Stimulated activated CD4-positive, alpha-beta T cell treated with anti-CD3 and anti-CD28 coated beads, Interleukin-1b, Interleukin-23, amount 100 ng/mL, for 1 hour (primary cell): ENCODE measurements at regions not wholly inside any gene's neighbourhood (a gene's known extent, or its start where the extent isn't known, plus 50 kb on each side); places are given as distances from the start of the nearest gene placed in this dataset.
"Not testable (repeated sequence)": the region's sequence is repeated elsewhere in the genome, so short reads cannot be mapped to it uniquely, and the experiment has no call there.

Experiments
- DNase-seq, 2 donors: peaks; one replicate each; pipeline ENCODE4 v3.0.0-alpha.2; 2020; ENCODE audit warnings: low read depth in 2 of 2

DNA sequence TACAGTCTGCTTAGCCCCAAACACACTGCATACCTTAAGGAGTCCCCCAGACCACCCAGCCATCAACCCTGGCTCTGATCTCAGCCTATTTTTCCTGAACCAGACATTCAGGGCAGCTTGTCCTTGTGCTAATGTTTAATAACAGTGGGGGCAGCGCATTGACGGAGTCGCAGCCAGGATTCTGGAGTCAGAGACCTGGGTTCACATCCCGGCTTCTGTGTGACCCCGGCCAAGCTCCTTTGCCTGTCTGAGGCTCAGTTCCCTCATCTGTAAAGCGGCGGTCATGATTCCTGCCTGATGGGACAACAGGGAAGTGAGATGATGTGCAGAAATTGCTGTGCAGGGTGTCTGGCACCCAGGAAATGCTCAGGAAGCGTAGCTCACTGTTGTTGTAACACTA is 63.1 kb downstream of the MATN1 start:
- DNase-seq, result no peak

DNA sequence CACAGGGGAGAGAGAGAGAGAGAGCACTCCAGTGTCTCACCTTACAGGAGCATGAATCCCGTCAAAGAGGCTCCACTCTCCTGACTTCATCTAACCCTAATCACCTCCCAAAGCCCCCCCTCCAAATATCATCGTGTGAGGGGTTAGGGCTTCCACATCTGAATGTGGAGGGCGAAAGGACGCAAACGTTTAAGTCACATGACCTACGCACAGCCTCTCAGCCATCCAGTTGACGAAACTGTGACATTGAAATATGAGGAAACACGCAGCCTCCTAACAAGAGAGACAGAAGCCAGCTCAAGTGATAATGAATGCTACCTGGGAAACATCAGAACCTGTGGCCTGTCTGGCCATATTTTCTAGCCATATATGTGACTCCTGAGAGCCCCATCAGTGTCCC is 63.7 kb downstream of the MATN1 start:
- no peak for DNase-seq

DNA sequence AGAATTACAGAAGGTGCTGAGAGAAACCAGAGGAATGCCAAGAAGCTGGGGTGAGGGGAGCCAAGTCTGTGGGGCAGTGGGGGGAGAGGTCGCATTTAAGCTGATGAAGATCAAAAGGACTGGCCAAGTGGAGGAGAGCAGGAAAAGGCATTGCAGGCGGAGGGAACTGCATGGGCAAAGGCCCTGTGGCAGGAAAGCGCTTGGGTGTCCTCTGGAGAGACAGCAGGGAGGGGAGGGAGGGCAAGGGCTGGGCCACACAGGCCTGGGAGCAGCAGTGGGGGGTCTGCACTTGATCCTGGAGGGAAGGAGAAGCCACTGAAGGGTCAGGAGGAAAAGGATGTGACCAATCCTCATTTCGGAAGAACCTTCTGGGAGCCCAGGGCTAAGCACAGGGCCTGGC is 65.0 kb downstream of the MATN1 start:
- not testable (repeated sequence) for DNase-seq

DNA sequence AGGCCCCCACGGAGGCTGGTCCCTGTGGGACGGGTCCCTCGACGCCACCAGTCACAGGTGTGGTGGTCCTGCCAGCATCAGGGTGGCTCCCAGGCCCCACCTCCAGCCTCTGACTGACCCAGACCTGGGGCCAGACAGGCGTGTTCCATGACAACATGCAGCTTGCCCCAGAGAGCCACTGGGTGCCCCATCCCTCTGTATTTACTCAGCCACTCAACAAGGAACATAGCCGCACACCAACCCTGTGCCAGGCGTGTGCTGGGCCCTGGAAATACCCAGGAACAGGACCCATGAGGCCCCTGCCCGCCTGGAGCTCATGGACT is 65.4 kb downstream of the MATN1 start:
- DNase-seq, result no peak

DNA sequence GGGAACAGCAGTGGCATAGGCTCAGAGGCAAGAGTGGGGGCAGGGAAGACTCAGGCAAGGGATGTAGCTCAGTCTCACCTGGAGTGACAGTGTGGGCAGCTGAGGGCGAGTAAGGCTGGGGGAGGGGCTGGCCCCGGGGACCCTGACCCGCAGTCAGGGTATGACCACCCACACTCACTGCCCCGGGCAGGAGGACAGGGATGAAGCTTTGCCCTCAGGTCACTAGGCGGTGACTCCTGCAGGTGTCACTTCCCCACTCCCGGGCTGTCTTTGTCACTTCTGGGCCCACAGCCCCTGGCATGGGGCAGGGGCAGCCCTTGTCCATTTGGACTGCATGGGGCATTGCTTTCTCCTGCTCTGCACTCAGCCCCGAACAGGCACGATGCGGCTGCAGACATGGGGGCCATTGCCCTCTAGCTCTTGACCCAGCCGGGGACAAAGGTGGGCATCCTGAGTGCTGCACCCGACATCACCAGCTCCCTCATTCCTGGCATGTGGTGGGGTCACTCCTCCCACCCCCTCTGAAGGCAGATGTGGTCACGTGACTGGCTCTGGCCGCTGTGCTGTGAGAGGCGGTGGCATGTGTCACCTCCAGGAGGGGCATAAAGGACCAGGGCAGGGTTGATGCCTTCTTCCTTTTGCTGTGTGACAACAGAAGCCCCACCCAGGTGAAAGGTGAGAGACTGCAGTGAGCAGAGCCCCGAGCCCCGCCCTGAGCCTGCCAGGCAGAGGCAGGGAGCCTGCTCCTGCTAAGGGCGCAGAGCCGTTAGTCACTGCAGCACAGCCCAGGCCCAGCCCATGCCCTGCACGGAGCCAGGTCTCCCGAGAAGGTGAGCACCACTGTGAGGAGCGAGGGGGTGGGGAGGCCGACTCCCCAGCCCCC is 66.0 kb downstream of the MATN1 start:
- no peak for DNase-seq

DNA sequence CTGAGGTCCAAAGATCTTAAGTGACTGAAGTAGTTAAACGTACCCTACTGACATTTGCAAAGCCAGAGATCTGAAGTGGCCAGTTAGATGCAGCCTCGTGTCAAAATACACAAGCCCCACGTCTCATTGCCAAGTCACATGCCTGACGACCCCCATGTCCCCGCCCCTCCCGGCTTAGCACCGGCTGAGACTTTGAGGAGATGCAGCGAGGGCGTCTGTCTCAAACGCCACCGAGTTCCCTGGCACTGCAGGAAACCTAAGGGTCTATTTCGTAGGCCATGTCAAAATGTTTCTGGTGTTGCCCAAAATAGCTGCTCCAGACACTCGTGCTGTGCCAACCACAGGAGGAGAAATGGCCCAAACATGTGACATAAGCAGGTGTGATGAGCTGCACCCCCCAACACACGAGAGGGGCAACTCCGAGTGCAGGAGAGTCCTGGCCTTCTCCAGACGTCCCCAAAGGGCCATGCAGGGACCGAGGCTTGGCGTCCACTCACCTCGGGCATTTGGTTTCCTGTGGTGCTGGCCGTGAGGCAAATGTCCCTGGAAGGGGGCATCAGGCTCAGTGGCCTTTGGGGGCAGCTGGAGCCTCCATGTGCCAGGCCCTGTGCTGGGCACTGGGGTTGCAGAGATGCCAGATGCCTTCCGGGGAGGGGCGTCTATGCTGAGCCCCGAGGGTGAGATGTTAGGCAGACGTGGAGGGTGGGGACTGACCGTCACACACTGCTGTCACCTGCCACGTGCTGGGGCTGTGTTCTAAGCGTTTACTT is 67.0 kb downstream of the MATN1 start:
- DNase-seq, result no peak

DNA sequence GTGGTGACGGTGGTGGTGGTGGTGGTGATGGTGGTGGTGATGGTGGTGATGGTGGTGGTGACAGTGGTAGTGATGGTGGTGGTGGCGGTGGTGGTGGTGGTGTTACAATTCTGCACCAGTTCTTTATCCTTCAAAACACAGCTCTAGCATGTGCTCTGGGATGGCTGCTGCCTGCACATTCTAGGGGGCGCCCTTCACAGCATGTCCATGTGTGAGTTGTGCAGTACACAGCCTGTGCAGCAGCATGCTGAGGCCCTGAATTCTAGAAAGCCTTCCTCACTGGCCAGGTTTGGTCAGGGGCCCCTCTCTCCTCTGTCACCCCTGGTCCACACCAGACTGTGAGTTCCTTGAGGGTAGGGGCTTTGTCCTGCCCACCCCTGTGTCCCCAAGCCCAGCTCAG is 67.7 kb downstream of the MATN1 start:
- DNase-seq, result no peak

DNA sequence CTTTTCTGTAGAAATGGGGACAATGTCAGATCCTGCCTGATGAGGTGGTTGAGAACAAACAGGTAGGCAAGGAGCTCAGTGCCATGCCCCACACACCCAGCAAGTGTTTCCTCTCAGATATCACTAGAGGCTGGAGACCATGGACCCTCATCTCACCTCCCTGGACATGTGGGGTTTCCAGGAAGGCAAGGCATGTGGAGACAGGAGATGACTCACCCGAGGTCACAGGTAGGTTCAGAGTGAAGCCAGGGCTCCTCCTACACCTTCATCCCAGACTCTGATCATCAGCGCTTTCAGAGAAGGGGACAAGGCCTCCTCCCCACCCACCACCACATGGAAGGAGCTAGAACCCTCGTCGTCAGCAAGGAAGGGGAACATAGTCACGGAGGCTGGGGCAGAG is 69.2 kb downstream of the MATN1 start:
- no peak for DNase-seq

DNA sequence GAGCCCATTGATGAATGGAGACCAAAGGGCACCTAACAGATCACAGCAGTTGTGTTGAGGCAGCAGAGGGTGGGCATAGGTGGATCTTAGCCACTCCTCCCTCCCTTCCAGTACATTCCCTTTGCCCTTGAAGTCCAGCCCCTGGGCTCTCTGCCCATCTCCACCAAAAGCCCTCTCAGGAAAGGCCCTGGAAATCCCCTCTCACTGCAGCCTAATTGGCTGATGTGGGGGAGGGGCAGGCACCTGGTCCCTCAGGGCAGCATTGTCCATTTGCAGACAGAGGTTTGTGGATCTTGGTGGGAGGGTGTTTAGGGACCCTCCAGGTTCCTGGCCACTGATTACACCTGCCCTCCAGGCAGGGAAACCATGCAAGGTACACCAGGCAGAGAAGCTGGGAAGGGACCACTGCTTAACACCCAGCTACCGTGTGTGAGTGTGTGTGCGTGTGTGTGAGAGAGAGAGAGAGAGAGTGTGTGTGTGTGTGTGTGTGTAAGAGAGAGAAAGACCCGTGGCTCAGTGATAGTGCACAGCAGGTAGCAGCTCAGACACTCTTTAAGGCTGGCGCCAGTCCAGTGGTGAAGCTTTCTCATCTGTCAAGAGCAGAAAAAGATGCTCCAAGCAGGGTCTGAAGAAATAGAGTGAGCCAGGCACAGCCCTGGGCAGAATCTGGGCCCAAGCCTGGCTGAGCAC is 71.1 kb downstream of the MATN1 start:
- DNase-seq, result no peak

DNA sequence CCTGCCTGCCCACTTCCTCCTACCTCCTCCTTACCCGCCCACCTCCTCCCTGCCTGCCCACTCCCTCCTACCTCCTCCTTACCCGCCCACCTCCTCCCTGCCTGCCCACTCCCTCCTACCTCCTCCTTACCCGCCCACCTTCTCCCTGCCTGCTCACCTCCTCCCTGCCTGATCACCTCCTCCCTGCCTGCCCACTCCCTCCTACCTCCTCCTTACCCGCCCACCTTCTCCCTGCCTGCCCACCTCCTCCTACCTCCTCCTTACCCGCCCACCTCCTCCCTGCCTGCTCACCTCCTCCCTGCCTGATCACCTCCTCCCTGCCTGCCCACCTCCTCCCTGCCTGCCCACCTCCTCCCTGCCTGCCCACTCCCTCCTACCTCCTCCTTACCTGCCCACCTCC is 72.0 kb downstream of the MATN1 start:
- DNase-seq, result not testable (repeated sequence)

DNA sequence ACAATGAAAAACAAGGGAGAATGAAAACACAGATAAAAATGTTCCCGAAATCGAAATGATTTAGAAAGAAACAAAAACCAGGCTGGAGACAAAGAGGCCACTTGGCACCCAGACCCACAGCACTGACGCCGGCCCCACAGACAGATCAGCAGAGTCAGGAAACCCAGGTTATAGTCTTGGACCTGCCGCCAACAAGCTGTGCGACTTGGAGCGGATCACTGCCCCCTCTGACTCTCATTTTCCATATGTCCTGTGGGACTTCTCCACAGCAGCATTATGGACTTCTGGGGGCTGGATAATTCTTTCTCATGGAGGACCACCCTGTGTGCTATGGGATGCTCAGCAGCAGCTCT is 72.4 kb downstream of the MATN1 start:
- no peak for DNase-seq

DNA sequence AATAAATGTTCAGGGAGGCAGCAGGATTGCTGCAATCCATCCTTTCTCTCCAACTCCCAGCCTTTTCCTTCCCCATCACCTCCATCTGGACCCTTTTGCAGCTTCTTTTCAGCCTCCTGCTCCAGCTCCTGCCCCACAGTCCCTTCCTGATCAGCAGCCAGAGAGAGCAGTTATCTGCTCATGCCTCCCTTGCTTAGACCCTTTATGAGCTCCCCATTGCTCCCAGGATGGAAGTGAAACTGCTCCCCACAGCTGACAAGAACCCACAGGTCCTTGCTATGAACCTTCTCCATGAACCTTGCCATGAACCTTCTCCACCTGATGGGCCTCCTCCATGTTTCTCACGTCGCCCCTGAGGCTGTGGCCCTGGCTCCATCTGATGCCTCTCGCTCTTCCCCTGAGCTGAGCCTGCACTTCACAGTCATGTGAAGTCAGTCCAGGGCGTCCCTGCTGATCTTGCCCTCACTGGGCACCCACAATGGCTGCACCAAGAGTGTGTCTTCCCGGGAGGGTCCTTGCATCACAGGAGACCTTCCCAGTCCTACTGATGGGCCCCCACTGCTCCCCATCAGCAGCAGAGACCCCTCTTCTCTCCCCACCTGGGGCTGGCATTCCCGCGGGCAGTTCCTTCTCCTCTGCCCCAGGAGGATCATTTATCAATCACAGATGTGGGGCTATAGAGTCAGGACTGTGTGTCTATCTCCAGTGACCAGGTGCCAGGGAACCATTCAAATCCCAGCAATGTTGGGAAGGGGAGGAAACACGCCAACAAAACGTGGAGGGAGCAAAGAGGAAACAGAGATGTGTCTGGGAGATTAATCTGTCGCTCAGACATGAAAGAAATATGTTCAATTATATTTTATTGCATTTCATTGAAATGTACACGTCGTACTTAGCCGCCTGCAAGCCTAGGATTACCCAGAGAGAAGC is 73.1 kb downstream of the MATN1 start:
- DNase-seq, result no peak

DNA sequence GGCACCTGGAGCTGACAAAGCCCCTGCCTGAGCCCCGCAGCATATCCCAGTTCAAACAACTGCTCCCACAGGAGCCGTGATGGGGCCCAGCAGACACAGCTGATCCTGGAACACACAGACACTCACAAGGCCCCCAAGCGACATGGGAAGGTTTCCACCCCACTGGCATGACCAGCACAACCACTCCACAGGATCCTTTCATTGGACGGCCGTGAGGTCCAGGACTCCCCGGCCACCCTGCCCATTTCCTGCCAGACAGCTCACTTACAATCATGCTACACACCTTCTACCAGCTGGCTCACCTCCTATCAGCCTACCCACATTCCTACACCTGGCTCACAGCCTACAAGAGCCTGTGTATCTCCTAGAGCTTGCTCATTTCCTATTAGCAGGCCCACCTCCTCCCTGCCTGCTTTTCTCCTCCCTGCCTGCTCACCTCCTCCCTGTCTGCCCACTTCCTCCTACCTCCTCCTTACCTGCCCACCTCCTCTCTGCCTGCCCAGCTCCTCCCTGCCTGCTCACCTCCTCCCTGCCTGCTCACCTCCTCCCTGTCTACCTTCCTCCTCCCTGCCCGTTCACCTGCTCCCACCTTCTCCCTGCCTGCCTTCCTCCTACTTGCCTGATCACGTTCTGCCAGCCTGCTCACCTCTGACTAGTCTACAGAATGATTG is 73.9 kb downstream of the MATN1 start:
- DNase-seq, result no peak

DNA sequence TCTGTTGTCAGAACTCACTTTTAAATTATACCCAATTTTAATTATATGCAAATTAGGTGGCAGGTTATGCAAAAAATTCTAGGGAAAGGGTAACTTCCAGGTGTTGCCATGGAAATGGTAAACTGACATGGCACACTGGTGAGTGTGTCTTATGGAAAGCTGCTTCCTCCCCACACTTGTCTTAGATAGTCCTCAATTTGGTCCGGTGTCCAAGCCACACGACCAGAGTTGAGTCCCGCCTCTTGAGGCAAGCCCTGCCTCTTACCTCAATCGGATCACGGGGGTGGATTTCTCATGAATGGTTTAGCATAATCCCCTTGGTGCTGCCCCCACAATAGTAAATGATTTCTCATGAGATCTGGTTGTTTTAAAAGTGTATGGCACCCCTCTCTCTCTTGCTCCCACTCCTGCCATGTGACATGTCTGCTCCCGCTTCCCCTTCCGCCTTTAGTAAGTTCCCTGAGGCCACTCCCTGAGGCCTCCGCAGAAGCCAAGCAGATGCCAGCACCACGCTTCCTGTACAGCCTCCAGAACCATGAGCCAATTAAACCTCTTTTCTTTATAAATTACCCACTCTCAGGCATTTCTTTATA is 74.9 kb downstream of the MATN1 start:
- no peak for DNase-seq

DNA sequence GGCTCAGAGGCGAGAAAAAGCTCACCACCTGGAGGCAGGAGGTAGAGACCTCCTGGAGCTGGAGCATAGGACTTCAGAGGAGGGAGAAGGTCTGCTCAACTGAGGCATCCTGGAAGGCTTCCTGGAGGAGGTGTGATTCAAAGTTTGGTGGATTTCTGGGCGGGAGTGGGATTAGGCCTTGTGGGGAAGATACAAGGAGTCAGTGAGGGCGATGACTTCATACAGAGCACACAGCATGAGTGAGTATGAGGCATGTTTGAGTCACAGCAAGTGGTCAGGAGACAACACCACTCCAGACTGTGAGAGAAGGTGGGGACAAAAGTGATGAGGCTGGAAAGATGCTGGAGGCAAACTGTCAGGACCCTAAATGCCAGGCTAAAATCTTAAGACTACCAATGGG is 77.6 kb downstream of the MATN1 start:
- DNase-seq, result no peak

DNA sequence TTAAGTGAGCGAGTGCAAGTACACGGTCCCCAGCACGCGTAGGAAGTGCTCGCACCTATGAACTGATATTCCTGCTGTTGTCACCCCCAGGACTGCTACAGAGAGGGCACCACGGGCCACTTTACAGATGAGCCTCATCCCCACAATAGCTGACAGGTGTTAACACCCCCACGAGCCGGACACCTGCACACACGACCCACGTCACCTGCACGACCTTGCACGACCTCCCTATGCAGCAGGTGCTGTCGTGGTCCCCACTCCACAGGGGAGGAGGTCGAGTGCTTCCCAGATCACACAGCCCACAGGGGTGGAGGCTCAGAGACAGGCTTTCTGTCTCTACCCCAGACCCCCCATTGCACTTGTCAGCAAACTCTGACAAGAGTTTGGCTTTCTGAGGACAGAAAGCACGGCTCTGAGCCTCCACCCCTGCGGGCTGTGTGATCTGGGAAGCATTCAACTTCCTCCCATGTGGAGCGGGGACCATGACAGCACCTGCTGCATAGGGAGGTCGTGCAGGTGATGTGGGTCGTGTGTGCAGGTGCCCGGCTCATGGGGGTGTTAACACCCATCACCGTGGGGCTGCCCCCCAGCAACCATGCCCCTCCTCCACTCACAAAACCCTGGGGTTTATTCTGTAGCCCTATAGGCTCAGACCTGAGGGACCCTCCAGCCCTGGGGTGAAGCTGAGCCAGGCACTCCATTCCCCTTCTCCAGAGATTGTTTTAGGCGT is 80.8 kb downstream of the MATN1 start:
- DNase-seq, result no peak

DNA sequence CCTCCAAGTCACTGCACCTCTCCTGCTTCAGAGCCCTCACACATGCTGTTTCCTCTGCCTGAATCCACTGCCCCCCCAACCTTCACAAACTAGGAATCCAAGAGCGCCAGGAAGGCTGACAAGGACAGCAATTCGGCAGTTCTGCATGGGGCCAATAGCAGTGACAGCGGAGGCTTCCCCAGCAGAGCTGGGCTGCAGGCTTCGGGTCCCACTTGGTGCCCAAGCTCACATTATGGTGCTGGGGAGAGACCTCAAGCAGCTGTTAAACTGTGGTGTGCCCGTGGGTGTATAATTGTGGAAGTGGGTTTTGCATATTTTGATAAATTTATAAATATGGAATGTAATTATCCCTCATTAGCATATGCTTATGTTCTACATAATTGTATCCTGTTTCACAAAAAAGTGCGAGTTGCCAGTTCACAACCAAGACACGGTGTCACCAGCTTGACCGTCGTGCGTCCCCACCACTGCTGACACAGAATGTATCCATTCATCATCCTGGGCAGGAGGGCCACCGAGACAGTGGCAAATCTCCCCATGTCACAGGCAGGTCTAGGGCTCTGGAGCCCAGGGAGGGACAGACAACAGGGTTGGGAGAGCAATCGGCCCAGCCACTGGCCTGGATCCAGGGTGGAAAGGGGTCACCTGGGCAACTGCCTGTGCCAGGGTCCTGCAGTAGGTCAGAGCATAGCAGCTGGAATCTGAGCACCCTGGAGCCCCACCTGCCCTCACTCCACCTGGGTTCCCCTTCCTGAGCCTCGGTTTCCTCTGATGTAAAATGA is 81.6 kb downstream of the MATN1 start:
- DNase-seq, result no peak

DNA sequence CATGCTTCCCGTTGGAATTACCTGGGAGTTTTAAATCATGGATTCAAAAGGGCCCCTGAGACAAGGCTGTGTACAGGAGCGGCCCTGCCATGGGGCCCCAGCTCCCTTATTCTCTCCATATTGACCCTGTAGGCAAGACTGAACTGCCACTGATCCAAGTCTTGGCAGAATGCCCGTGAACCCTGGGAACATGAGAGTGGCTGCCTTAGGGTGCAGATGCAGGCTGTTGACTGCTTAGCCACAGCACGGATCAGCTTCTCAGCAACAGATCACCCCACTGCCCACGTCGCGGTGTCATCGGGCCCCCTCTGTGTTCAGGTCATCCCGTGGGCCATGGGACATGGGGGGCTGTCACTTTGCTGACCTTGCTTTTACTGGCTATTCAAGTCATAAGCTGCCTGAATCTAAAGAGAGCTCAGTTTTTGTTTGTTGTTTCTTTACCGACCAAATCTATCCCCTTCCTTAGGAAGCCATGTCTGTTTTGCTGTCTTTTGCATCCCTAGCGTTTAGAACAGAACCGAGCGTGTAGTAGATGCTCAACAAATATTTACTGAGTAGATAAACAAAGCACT is 83.4 kb downstream of the MATN1 start:
- no peak for DNase-seq

DNA sequence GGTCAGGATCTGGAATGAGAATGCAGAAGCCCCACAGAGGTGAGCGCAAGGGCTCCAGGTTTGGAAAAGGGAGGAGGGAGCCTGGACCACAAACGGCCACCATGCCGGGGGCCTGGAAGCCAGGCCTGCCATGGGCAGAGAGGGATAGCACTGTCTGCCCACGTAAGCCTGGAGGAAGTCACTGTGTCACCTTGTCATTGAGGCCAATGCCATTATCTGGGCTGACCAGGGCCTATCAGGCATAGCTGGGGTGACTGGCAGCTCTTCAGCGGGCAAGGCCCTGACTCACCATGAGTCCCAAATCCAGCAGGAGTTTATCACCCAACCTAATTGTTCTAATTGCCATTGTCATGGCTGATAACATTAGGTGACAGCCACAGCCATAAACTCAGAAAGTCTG is 84.6 kb downstream of the MATN1 start:
- DNase-seq, result no peak
